GM19043 (cell line): ENCODE measurements at regions not wholly inside any gene's neighbourhood (a gene's known extent, or its start where the extent isn't known, plus 50 kb on each side); places are given as distances from the start of the nearest gene placed in this dataset.
"Not testable (repeated sequence)": the region's sequence is repeated elsewhere in the genome, so short reads cannot be mapped to it uniquely, and the experiment has no call there.

Experiments used
- ATAC-seq: cut with Tn5 transposase; IDR thresholded peaks from one replicate; pipeline ENCODE4 v1.9.1; 2021; ENCODE audit warnings: low read depth; ENCODE audit not compliant: unreplicated experiment

DNA sequence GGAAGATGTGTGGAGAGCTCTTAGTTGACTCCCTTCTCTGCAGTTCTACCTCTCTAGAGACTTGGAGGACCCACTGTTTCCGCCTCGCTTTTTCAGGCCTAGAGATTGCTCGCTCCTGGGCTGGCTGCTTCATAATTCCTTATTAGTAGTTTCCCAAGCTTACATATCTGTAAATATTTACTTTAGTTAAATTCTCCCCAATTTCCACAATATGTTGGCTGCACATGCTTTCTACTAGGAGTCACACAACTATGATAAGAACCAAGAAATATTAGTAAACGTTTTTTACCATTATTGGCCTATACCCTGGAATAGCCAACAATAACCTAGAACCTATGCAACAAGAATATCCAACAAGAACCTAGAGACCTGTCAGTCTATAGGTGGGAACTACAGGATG, 129.0 kb upstream of the RUNX1 start:
- ATAC-seq = no peak

DNA sequence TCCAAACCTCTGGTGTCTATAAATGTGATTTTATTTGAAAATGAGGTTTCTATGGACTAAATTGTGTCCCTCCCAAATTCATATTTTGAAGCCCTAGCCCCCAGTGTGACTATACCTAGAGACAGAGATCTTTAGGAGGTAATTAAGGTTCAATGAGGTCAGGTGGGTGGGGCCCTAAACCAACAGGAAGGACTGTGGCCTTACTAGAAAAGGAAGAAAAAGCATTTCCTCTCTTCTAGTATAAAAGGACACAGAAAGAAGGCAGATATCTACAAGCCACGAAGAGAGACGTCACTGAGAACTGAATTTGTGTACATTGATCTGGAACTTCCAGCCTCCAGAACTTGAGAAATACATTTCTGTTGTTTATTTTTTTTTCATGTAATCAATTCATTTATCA, 123.1 kb upstream of the RUNX1 start:
- ATAC-seq = no peak

- no peak for ATAC-seq
Measured at GRCh38 chr21:35171385-35171784, 122.3 kb upstream of the RUNX1 start.

DNA sequence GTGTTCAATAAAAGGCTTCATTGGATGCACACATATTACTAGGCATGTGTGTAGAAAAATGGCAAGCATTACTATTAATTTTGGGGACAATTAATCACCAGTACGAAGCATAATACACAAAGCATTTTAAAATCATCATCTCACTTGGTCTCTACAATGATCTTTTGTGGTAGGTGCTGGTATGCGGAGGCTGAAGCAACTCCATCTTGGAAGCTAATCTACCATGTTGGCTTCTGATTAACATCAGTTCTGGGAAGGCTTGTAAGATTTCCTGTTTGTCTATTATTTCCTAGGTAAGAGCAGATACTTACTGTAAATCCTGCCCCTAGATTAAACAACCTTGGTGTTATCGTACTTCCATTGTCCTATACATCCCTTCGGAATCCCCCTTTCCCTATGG, 121.7 kb upstream of the RUNX1 start:
- ATAC-seq = no peak

DNA sequence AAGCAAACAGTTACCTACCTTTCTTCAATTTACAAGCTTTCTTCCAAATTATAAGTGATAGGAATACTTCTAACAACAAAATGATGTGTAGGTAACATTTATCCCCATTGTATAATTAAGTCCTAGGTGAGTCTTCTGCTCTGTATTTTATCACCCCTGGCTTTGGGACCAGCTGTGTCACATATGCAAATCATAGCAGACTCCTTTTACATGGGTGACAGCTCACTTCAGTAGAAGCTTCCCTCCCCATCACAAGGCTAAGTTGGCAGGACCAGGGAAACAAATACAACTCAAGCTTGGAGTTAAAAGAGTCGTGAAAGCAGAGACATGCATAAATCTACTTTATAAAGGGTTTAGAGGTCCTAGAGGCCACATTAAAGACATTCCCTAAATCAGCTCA, 121.1 kb upstream of the RUNX1 start:
- ATAC-seq = no peak

- ATAC-seq = no peak
Measured at GRCh38 chr21:35169574-35169973, 120.5 kb upstream of the RUNX1 start.

GRCh38 chr21:35168735-35169134, 119.6 kb upstream of the RUNX1 start:
- no peak for ATAC-seq

DNA sequence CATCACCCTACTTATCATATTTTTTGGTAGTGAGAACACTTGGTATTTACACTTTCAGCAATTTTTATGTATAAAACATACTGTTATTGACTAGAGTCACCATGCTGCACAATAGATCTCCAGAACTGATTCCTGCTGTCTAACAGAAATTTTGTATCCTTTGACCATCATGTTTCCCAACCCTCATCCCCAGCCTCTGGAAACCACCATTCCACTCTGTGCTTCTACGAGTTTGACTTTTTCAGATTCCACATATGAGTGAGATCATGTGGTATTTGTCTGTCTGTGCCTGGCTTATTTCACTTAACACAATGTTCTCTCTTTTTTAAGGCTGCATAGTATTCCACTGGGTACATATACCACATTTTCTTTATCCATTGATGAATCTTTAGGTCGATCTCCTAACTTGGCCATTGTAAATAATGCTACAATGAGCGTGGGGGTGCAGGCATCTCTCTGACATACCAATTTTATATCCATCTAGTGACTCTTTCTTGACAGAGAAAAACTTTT, 115.9 kb upstream of the RUNX1 start:
- no peak for ATAC-seq

GRCh38 chr21:35164380-35164779, 115.3 kb upstream of the RUNX1 start:
- no peak for ATAC-seq

- ATAC-seq = no peak
Measured at GRCh38 chr21:35163411-35163810, 114.3 kb upstream of the RUNX1 start.

- ATAC-seq = no peak
Measured at GRCh38 chr21:35162831-35163230, 113.7 kb upstream of the RUNX1 start.

GRCh38 chr21:35159881-35160280, 110.8 kb upstream of the RUNX1 start:
- no peak for ATAC-seq

- ATAC-seq = not testable (repeated sequence)
Measured at GRCh38 chr21:35157374-35157773, 108.3 kb upstream of the RUNX1 start.

GRCh38 chr21:35156293-35157278, 107.5 kb upstream of the RUNX1 start:
- ATAC-seq = no peak

- ATAC-seq = no peak
Measured at GRCh38 chr21:35154788-35155187, 105.7 kb upstream of the RUNX1 start.

GRCh38 chr21:35153671-35154070, 104.6 kb upstream of the RUNX1 start:
- ATAC-seq = no peak

DNA sequence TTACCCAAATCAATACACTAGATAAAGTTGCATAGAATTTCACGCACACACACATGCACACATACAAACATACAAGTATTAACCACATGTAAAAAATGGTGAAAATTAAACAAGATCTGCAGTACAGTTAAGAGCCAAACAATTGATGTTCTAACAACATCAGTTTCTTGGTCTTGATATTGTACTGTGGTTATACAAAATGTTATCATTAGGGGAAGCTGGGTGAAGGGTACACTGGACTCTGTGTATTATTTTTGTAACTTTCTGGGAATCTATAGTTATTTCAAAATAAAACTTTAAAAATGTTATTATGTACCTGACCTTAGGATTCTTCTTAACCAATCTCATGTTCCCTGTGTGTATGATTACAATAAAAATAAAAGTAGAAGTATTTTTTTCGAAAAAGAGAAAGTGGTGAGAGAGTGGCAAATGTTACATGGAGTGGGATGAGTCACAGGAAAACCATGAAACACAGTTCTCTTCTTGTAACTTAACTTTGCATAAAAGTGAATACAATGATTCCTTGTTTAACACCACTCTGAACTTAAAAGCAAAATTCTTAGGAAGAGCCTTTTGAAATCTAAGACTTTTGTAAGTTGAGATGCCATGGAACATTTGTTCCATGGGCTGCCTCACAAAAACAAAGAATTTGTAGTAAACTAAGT, 101.6 kb upstream of the RUNX1 start:
- ATAC-seq = no peak

GRCh38 chr21:35149698-35150097, 100.6 kb upstream of the RUNX1 start:
- ATAC-seq = no peak

DNA sequence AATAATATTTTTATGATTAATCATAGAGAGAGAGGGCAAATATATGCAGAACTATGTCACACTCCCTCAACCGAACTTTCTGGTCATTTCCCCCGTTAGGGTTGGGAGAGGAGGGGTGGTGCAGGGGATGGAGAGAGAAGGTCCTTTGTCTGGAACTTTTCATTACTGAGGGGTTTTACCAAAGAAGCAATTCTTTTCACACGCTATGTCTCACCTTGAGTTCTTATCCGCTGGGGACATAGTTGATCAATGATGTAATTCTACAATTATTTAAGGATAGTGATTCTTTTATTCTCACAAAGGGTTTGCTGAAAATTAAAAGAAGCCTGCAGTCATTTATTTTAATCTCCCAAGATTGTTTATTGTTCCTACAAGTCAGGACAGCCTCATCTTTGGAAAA, 98.3 kb upstream of the RUNX1 start:
- ATAC-seq = no peak

DNA sequence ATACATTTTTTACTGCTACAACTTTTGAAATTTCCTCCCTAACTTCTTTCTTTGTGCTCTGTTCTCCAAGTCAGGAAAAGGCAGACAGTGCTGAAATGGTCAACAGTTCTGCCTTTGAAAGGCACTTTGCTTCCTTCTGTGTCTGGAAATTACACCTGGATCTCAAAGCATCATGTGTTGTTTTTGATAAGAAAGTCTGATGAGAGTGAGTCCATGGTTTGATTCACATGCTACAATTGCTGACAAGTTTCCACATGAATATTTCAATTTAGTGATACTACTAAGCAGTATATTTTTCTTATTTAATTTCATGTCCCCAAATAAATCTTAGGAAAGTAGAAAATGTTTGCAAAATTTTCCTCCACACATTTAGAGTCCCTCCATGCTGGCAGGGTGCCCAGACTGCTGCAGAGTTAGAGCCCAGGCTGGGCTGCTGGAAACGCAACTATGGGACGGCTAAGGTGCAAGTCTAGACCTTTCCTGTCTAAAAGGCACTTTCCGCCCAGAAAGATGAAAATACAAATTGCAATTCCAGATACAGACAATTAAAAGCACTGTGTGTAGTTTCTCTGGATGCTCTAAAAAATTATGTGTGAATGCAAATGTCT, 96.6 kb upstream of the RUNX1 start:
- no peak for ATAC-seq

- ATAC-seq = no peak
Measured at GRCh38 chr21:35144978-35145377, 95.9 kb upstream of the RUNX1 start.
